Inflammatory macrophage treated with lipopolysaccharide for 1 hour (primary cell): ENCODE measurements at regions not wholly inside any gene's neighbourhood (a gene's known extent, or its start where the extent isn't known, plus 50 kb on each side); places are given as distances from the start of the nearest gene placed in this dataset.
"Not testable (repeated sequence)": the region's sequence is repeated elsewhere in the genome, so short reads cannot be mapped to it uniquely, and the experiment has no call there.

Experiments
- DNase-seq, 2 donors: peaks; one replicate each; pipeline ENCODE4 v3.0.0-alpha.2; 2020 to 2022

GRCh38 chr5:124538931-124539330 is 207.5 kb downstream of the ZNF608 start:
- DNase-seq = no peak

GRCh38 chr5:124538191-124538590 is 208.2 kb downstream of the ZNF608 start:
- no peak for DNase-seq

GRCh38 chr5:124537522-124537921 is 208.9 kb downstream of the ZNF608 start:
- no peak for DNase-seq

GRCh38 chr5:124537107-124537506 is 209.3 kb downstream of the ZNF608 start:
- DNase-seq = no peak

GRCh38 chr5:124536333-124536732 is 210.1 kb downstream of the ZNF608 start:
- DNase-seq = no peak

- DNase-seq = no peak
Observed at GRCh38 chr5:124530916-124531315, 215.5 kb downstream of the ZNF608 start.

GRCh38 chr5:124528838-124529237 is 217.6 kb downstream of the ZNF608 start:
- no peak for DNase-seq

GRCh38 chr5:124527220-124527991 is 219.0 kb downstream of the ZNF608 start:
- DNase-seq = no peak

- DNase-seq = not testable (repeated sequence)
Observed at GRCh38 chr5:124526079-124526478, 220.4 kb downstream of the ZNF608 start.

GRCh38 chr5:124524552-124525232 is 221.7 kb downstream of the ZNF608 start:
- DNase-seq = no peak

- DNase-seq = no peak
Observed at GRCh38 chr5:124523897-124524296, 222.5 kb downstream of the ZNF608 start.

- DNase-seq = no peak
Observed at GRCh38 chr5:124522992-124523391, 223.4 kb downstream of the ZNF608 start.

- DNase-seq = no peak
Observed at GRCh38 chr5:124521461-124522230, 224.8 kb downstream of the ZNF608 start.

- no peak for DNase-seq
Observed at GRCh38 chr5:124519396-124519795, 227.0 kb downstream of the ZNF608 start.

- no peak for DNase-seq
Observed at GRCh38 chr5:124516567-124516966, 229.9 kb downstream of the ZNF608 start.

- no peak for DNase-seq
Observed at GRCh38 chr5:124515497-124516245, 230.8 kb downstream of the ZNF608 start.

- DNase-seq = no peak
Observed at GRCh38 chr5:124514956-124515355, 231.5 kb downstream of the ZNF608 start.

GRCh38 chr5:124512952-124513632 is 233.3 kb downstream of the ZNF608 start:
- DNase-seq = no peak

GRCh38 chr5:124512236-124512635 is 234.2 kb downstream of the ZNF608 start:
- DNase-seq = no peak

- no peak for DNase-seq
Observed at GRCh38 chr5:124511791-124512190, 234.6 kb downstream of the ZNF608 start.

- DNase-seq = no peak
Observed at GRCh38 chr5:124507688-124508087, 238.8 kb downstream of the ZNF608 start.
